Omental fat pad (tissue), 3 donors: ENCODE measurements at regions not wholly inside any gene's neighbourhood (a gene's known extent, or its start where the extent isn't known, plus 50 kb on each side); places are given as distances from the start of the nearest gene placed in this dataset.

Experiments
- ATAC-seq: fragments of 150-250 bp; one replicate; pipeline ENCODE4 v1.9.1; 2016; ENCODE audit warnings: mild to moderate bottlenecking, moderate library complexity; ENCODE audit not compliant: low FRiP score
- DNase-seq: peaks from one replicate; pipeline ENCODE4 v3.0.0-alpha.2; 2019; ENCODE audit warnings: low spot score
- TF ChIP-seq, protein P1 (sequence below), 3 donors: fragments of 450-650 bp; IDR thresholded peaks; one replicate each; pipeline ENCODE4 v1.5.1; 2016 to 2017; ENCODE audit warnings: antibody characterized with exemption in 3 of 3, mild to moderate bottlenecking in 3 of 3, moderate library complexity in 2 of 3

DNA sequence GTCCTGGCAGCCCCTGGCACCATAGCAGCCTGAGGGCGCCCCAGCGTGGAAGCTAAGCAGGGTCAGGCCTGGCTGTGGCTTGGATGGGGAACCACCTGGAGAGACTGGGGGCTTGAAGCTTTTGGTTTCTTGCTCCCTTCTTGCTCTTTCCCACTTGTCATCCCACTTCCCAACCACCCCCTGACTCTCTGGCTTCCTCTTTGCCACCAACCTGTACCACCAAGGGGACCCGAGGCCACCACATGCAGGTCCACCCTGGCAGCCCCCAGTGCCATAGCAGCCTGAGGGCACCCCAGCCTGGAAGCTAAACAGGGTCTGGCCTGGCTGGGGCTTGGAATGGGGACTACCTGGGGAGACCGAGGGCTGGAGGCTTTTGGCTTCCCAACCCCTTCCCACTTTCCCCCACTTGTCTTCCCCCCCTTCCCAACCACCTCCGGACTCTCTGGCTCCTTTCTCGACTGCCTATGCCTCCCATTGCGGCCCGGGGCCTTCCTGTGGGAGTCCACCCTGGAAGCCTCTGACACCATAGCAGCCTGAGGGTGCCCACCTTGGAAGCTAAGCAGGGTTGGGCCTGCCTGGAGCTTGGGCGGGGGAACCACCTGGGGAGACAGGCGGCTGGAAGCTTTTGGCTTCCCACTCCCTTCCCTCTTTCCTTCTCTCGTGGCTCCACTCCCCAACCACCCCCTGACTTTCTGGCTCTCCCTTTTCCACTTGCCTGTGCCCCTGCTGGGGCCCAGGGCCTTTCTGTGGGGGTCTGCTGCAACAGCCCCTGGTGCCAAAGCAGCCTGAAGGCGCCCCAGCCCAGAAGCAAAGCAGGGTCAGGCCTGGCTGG is 2294.4 kb downstream of the TP53TG3F start:
- ATAC-seq (no peak), DNase-seq (peak; percentile 7)
- TF ChIP-seq, protein P1, sequence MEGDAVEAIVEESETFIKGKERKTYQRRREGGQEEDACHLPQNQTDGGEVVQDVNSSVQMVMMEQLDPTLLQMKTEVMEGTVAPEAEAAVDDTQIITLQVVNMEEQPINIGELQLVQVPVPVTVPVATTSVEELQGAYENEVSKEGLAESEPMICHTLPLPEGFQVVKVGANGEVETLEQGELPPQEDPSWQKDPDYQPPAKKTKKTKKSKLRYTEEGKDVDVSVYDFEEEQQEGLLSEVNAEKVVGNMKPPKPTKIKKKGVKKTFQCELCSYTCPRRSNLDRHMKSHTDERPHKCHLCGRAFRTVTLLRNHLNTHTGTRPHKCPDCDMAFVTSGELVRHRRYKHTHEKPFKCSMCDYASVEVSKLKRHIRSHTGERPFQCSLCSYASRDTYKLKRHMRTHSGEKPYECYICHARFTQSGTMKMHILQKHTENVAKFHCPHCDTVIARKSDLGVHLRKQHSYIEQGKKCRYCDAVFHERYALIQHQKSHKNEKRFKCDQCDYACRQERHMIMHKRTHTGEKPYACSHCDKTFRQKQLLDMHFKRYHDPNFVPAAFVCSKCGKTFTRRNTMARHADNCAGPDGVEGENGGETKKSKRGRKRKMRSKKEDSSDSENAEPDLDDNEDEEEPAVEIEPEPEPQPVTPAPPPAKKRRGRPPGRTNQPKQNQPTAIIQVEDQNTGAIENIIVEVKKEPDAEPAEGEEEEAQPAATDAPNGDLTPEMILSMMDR (IDR thresholded peaks at IDR 0.05): no peak

DNA sequence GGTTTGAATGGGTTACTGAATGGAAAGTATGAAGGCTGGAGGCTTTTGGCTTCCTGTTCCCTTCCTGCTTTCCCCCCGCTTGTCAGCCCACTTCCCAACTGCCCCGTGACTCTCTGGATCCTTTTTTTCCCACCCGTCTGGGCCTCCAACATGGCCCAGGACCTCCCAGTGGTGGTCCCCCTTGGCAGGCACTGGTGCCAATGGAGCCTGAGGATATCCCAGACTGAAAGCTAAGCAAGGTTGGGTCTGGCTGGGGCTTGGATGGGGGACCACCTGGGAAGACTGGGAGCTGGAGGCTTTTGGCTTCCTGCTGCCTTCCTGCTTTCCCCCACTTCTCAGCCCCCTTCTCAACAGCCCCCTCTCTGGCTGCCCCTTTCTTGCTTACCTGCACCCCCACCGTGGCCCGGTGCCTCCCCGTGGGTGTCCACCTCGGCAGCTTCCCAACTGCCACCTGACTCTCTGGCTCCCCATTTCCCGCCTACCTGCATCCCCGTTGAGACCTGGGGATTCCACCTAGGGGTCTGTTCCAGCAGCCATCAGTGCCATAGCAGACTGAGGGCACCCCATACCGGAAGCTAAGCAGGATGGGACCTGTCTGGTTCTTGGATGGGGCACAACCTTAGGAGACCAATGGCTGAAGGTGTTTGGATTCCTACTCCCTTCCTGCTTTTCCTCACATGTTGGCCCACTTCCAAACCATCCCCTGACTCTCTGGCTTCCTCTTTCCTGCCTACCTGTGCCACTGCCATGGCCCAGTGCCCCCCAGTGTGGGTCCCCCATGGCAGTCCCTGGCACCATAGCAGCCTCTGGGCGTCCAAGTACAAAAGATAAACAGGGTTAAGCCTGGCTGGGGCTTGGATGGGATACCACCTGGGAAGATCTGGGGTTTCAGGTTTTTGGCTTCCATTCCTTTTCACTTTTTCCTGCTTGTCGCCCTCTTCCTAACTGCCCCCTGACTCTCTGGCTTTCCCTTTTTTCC is 2295.3 kb downstream of the TP53TG3F start:
- peak; percentile 4 for DNase-seq
- ATAC-seq: no peak
- TF ChIP-seq, protein P1 (IDR thresholded peaks at IDR 0.05): no peak

DNA sequence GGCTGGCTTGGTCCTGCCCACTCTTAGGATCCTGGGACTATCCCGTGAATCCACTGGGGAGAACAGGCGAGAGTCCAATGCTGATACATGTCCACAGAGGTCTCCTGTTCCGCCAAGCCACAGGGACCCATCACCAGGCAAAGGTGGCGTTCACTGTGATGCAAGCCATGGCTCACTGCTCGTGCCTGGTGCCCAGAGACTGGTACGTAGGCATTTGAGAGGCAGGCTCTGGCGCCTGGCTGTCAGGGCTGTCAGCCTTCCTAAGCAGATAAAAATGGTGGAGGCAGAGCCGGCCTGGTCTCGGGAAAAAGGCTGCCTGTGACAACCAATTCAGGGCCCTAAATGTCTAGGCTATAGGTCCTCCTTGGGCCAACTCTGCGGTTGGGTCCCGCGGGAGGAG is 2329.0 kb downstream of the TP53TG3F start:
- ATAC-seq: no peak

DNA sequence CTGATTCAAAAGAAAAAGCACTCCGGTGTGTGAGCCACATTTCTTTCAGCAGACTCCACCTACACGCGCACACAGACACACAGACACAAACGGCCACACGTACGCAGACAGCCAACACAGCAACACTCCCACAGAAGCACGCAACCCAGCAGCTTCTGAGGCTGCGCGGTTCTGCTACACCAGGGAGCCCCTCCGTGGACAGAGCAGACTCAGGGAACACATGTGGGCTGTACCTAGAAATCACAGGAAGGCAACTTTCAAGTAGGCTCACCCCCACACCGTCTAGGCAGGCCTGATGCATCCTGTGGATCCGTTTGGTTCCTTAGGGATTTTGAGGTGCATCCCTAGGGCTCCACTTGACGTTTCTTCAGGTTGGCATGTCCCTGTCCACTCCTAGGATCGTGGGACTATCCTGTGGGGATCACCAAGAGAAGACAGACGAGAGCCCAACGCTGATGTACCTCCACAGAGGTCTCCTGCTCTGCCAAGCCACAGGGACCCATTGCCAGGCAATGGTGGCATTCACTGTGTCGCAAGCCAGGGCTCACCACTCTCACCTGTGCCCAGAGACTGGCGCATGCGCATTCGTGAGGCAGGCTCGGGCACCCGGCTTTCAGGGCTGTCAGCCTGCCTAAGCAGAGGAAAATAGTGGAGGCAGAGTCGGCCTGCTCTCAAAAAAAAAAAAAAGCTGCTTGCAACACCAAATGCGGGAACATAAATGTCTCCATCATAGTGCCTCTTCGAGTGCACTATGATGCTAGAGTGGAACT is 2333.3 kb downstream of the TP53TG3F start:
- TF ChIP-seq, protein P1 (IDR thresholded peaks at IDR 0.05): no peak
- DNase-seq (no peak), ATAC-seq (no peak)

More for the DNA sequence above, 2329.0 kb downstream of the TP53TG3F start:
- DNase-seq: no peak
- TF ChIP-seq, protein P1 (IDR thresholded peaks at IDR 0.05): no peak

DNA sequence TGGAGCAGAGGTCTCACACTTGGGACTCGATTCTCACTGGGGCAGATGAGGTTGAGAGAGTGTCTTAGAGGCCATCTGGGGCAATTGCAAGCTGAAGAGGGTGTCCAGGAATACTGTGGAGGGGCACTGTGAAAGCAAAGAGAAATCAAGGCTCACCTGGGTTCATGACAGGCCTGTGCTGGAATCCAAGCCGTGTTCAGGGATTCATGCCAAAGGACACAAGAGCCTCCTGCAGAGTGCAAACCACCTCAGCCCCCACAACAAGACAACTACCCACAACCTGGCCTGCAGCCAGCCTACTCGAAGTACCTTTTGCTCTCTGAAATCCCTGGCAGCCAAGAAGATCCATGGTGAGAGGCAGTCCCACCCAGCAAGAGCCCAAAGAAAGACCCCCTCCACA is 2334.2 kb downstream of the TP53TG3F start:
- no peak for DNase-seq
- TF ChIP-seq, protein P1 (IDR thresholded peaks at IDR 0.05): no peak

DNA sequence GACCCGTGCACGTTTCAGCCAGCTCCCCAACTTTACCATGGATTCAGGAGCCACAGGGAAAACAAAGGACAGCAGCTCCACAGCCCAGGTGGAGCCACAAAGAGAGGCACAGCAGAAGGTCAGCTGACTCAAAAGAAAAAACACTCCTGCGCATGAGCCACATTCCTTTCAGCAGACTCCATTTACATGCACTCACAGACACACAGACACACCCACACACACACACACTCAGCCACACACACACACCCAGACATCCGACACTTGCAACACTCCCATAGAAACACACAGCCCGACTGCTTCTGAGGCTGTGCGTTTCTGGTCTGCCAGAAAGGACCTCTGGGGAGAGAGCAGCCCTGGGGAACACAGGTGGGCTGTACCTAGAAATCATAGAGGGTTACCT is 2335.5 kb downstream of the TP53TG3F start:
- ATAC-seq (no peak), DNase-seq (no peak)
- TF ChIP-seq, protein P1 (IDR thresholded peaks at IDR 0.05): no peak

More for the DNA sequence above, 2334.2 kb downstream of the TP53TG3F start:
- no peak for ATAC-seq
